Liver (tissue), 8 donors: ENCODE measurements at regions not wholly inside any gene's neighbourhood (a gene's known extent, or its start where the extent isn't known, plus 50 kb on each side); places are given as distances from the start of the nearest gene placed in this dataset.

Experiments used
- DNase-seq: peaks from one replicate; pipeline ENCODE4 v3.0.0-alpha.2; 2017; ENCODE audit warnings: low spot score
- H3K27ac ChIP-seq, 2 donors: one replicate each; pipeline ENCODE4 v1.7.0; 2013; ENCODE audit warnings: inconsistent platforms in 2 of 2, low read length in 2 of 2, control low read depth in 1 of 2, low read depth in 1 of 2, mild to moderate bottlenecking in 1 of 2
- H3K27me3 ChIP-seq, 4 donors: one replicate each; pipeline versions ENCODE4 v1.6.1 to v1.7.0; 2013; ENCODE audit warnings: low read length in 3 of 4, inconsistent platforms in 1 of 4, mild to moderate bottlenecking in 1 of 4, moderate library complexity in 1 of 4; ENCODE audit not compliant: control insufficient read depth in 4 of 4, insufficient read depth in 4 of 4
- H3K36me3 ChIP-seq, 4 donors: one replicate each; pipeline versions ENCODE4 v1.6.1 to v1.7.0; 2013; ENCODE audit warnings: low read length in 3 of 4, mild to moderate bottlenecking in 3 of 4, low read depth in 1 of 4, moderate library complexity in 1 of 4; ENCODE audit not compliant: control insufficient read depth in 4 of 4, insufficient read depth in 3 of 4
- H3K4me1 ChIP-seq, 4 donors: one replicate each; pipeline versions ENCODE4 v1.6.1 to v1.7.0; 2013; ENCODE audit warnings: low read length in 3 of 4, mild to moderate bottlenecking in 3 of 4, moderate library complexity in 1 of 4; ENCODE audit not compliant: control insufficient read depth in 4 of 4, insufficient read depth in 4 of 4
- H3K4me3 ChIP-seq, 3 donors: one replicate each; pipeline versions ENCODE4 v1.6.1 to v1.7.0; 2013; ENCODE audit warnings: low read length in 3 of 3, control low read depth in 1 of 3, low read depth in 1 of 3, mild to moderate bottlenecking in 1 of 3
- H3K9ac ChIP-seq, 2 donors: one replicate each; pipeline ENCODE4 v1.7.0; 2013; ENCODE audit warnings: low read length in 2 of 2, mild to moderate bottlenecking in 2 of 2, moderate library complexity in 2 of 2, control low read depth in 1 of 2, low read depth in 1 of 2
- H3K9me3 ChIP-seq, 4 donors: one replicate each; pipeline versions ENCODE4 v1.6.1 to v1.7.0; 2013; ENCODE audit warnings: low read length in 3 of 4; ENCODE audit not compliant: control insufficient read depth in 4 of 4
- EGR1 ChIP-seq, 2 donors: IDR thresholded peaks; 2 replicates each; pipeline ENCODE4 v1.6.1; 2016 to 2018; ENCODE audit warnings: antibody characterized with exemption in 2 of 2, low read depth in 2 of 2
- FOXA1 ChIP-seq: IDR thresholded peaks from 2 replicates; pipeline ENCODE4 v1.6.1; 2016; ENCODE audit warnings: antibody characterized with exemption
- FOXA2 ChIP-seq: IDR thresholded peaks from 2 replicates; pipeline ENCODE4 v1.6.1; 2016; ENCODE audit warnings: antibody characterized with exemption
- GABPA ChIP-seq, 2 donors: IDR thresholded peaks in 1 of 2; conservative IDR thresholded peaks in 1 of 2; 2 replicates each; pipeline ENCODE4 v1.6.1; 2016; ENCODE audit warnings: antibody characterized with exemption in 2 of 2, mild to moderate bottlenecking in 1 of 2, moderate library complexity in 1 of 2
- HNF4A ChIP-seq, 2 donors: conservative IDR thresholded peaks; 2 replicates each; pipeline ENCODE4 v1.6.1; 2016; ENCODE audit warnings: antibody characterized with exemption in 2 of 2, mild to moderate bottlenecking in 2 of 2
- HNF4G ChIP-seq: IDR thresholded peaks from 2 replicates; pipeline ENCODE4 v1.6.1; 2016; ENCODE audit warnings: antibody characterized with exemption
- JUND ChIP-seq, 2 donors: IDR thresholded peaks; 2 replicates each; pipeline ENCODE4 v1.6.1; 2016; ENCODE audit warnings: antibody characterized with exemption in 2 of 2
- NR2F2 ChIP-seq: IDR thresholded peaks from 2 replicates; pipeline ENCODE4 v1.6.1; 2016; ENCODE audit warnings: antibody characterized with exemption
- RAD21 ChIP-seq, 2 donors: IDR thresholded peaks; 2 replicates each; pipeline ENCODE4 v1.6.1; 2016; ENCODE audit warnings: antibody characterized with exemption in 2 of 2, mild to moderate bottlenecking in 2 of 2
- RXRA ChIP-seq, 2 donors: IDR thresholded peaks; 2 replicates each; pipeline ENCODE4 v1.6.1; 2017 to 2018; ENCODE audit warnings: antibody characterized with exemption in 2 of 2, mild to moderate bottlenecking in 1 of 2
- SP1 ChIP-seq: IDR thresholded peaks from 2 replicates; pipeline ENCODE4 v1.6.1; 2018; ENCODE audit warnings: antibody characterized with exemption, mild to moderate bottlenecking
- TAF1 ChIP-seq: conservative IDR thresholded peaks from 2 replicates; pipeline ENCODE4 v1.6.1; 2016; ENCODE audit warnings: antibody characterized with exemption, mild to moderate bottlenecking
- YY1 ChIP-seq: IDR thresholded peaks from 2 replicates; pipeline ENCODE4 v1.6.1; 2016; ENCODE audit warnings: antibody characterized with exemption, mild to moderate bottlenecking
- WGBS: extraction: QIAGEN DNeasy Blood & Tissue Kit; methylation state at CpG from one replicate; pipeline ENCODE4 v1.1.7; 2013; 5-methylcytosine and 5-hydroxymethylcytosine counted together
- TF ChIP-seq, protein P1 (sequence below): IDR thresholded peaks from 2 replicates; pipeline ENCODE4 v1.6.1; 2016; ENCODE audit warnings: antibody characterized with exemption, mild to moderate bottlenecking
- TF ChIP-seq, protein P2 (sequence below): IDR thresholded peaks from 2 replicates; pipeline ENCODE4 v1.6.1; 2016; ENCODE audit warnings: antibody characterized with exemption
- TF ChIP-seq, protein P3 (sequence below): fragments of 150-350 bp; IDR thresholded peaks from 2 replicates; pipeline ENCODE4 v1.5.1; 2017; ENCODE audit warnings: improper control_type of control experiment, low read depth, low read length; ENCODE audit not compliant: missing input control
- TF ChIP-seq, protein P4 (sequence below): IDR thresholded peaks from 2 replicates; pipeline ENCODE4 v1.6.1; 2016; ENCODE audit warnings: antibody characterized with exemption
- TF ChIP-seq, protein P5 (sequence below): IDR thresholded peaks from 2 replicates; pipeline ENCODE4 v1.6.1; 2016; ENCODE audit warnings: antibody characterized with exemption
- donor health status: healthy.
- donor health status: healthy.
- donor health status: healthy.
- donor health status: healthy.
- donor health status: healthy.

DNA sequence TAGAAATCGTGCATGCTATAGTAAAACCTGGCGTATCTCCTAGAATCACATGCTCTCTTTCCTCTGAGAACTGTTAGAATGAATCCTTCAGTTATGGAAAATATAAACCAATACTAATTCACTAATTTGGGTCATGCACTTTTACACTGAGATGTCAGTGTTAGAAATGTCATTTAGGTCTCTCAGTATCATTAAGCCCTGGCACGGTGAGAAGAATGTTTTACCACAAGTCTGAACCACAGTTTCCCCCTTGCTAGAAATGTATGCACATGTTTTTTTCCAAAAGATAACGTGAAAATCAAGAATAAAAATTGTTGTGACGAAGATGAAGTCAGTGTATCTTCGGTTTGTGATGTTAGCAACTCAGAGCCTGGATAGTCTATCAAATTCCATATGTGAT, 1062.7 kb upstream of the NCAM2 start:
- DNase-seq: no peak
- Histone ChIP-seq H3K27me3 (no peaks in the 10 kb centered on the region), H3K9ac (no peak overlapping the region), H3K4me3 (no peak overlapping the region), H3K9me3 (no peaks in the 10 kb centered on the region), H3K36me3 (no peaks in the 10 kb centered on the region), H3K4me1 (no peaks in the 10 kb centered on the region), H3K27ac (no peak overlapping the region)
- 65% methylated on average over 6 of the region's 6 CpGs for WGBS
- TF ChIP-seq, protein P1, sequence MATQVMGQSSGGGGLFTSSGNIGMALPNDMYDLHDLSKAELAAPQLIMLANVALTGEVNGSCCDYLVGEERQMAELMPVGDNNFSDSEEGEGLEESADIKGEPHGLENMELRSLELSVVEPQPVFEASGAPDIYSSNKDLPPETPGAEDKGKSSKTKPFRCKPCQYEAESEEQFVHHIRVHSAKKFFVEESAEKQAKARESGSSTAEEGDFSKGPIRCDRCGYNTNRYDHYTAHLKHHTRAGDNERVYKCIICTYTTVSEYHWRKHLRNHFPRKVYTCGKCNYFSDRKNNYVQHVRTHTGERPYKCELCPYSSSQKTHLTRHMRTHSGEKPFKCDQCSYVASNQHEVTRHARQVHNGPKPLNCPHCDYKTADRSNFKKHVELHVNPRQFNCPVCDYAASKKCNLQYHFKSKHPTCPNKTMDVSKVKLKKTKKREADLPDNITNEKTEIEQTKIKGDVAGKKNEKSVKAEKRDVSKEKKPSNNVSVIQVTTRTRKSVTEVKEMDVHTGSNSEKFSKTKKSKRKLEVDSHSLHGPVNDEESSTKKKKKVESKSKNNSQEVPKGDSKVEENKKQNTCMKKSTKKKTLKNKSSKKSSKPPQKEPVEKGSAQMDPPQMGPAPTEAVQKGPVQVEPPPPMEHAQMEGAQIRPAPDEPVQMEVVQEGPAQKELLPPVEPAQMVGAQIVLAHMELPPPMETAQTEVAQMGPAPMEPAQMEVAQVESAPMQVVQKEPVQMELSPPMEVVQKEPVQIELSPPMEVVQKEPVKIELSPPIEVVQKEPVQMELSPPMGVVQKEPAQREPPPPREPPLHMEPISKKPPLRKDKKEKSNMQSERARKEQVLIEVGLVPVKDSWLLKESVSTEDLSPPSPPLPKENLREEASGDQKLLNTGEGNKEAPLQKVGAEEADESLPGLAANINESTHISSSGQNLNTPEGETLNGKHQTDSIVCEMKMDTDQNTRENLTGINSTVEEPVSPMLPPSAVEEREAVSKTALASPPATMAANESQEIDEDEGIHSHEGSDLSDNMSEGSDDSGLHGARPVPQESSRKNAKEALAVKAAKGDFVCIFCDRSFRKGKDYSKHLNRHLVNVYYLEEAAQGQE: no peak
- TF ChIP-seq FOXA1: no peak
- TF ChIP-seq RAD21 (IDR thresholded peaks at IDR 0.05): no peak
- TF ChIP-seq GABPA (IDR thresholded peaks at IDR 0.05 in 1 of 2, conservative IDR thresholded peaks at IDR 0.05 in 1 of 2): no peak
- TF ChIP-seq, protein P2, sequence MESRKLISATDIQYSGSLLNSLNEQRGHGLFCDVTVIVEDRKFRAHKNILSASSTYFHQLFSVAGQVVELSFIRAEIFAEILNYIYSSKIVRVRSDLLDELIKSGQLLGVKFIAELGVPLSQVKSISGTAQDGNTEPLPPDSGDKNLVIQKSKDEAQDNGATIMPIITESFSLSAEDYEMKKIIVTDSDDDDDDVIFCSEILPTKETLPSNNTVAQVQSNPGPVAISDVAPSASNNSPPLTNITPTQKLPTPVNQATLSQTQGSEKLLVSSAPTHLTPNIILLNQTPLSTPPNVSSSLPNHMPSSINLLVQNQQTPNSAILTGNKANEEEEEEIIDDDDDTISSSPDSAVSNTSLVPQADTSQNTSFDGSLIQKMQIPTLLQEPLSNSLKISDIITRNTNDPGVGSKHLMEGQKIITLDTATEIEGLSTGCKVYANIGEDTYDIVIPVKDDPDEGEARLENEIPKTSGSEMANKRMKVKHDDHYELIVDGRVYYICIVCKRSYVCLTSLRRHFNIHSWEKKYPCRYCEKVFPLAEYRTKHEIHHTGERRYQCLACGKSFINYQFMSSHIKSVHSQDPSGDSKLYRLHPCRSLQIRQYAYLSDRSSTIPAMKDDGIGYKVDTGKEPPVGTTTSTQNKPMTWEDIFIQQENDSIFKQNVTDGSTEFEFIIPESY: no peak
- TF ChIP-seq HNF4G: no peak
- TF ChIP-seq EGR1 (IDR thresholded peaks at IDR 0.05; ENCODE audit: low read depth in 2 of 2): no peak
- TF ChIP-seq SP1: no peak
- TF ChIP-seq HNF4A (conservative IDR thresholded peaks at IDR 0.05): no peak
- TF ChIP-seq YY1: no peak

DNA sequence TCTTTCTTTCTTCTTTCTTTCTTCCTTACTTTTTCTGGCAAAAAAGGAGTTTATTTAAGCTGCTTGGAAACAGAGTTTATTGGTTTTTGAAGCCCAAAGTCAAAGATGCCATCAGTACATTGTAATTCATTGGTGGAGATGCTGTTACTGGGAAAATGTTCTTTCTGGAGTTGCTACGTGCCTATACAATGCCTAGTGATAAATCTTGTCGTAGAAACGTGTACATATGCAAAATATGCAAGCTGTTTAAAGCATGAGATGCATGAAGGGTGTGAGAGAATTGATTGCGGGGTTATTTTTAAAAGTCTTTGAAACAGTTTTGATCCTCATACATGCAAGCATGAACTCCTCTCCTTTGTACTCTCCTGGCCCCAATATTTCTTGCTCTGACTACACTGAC, 1060.6 kb upstream of the NCAM2 start:
- no peak for DNase-seq
- Histone ChIP-seq H3K27me3 (no peaks in the 10 kb centered on the region), H3K4me1 (no peaks in the 10 kb centered on the region), H3K27ac (no peak overlapping the region), H3K9me3 (no peaks in the 10 kb centered on the region), H3K36me3 (no peaks in the 10 kb centered on the region), H3K9ac (no peak overlapping the region), H3K4me3 (no peak overlapping the region)
- TF ChIP-seq, protein P3, sequence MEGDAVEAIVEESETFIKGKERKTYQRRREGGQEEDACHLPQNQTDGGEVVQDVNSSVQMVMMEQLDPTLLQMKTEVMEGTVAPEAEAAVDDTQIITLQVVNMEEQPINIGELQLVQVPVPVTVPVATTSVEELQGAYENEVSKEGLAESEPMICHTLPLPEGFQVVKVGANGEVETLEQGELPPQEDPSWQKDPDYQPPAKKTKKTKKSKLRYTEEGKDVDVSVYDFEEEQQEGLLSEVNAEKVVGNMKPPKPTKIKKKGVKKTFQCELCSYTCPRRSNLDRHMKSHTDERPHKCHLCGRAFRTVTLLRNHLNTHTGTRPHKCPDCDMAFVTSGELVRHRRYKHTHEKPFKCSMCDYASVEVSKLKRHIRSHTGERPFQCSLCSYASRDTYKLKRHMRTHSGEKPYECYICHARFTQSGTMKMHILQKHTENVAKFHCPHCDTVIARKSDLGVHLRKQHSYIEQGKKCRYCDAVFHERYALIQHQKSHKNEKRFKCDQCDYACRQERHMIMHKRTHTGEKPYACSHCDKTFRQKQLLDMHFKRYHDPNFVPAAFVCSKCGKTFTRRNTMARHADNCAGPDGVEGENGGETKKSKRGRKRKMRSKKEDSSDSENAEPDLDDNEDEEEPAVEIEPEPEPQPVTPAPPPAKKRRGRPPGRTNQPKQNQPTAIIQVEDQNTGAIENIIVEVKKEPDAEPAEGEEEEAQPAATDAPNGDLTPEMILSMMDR: no peak
- no peak for TF ChIP-seq NR2F2
- TF ChIP-seq FOXA2: no peak
- no peak for TF ChIP-seq HNF4G
- TF ChIP-seq, protein P2: no peak
- TF ChIP-seq TAF1: no peak
- TF ChIP-seq GABPA (IDR thresholded peaks at IDR 0.05 in 1 of 2, conservative IDR thresholded peaks at IDR 0.05 in 1 of 2): no peak
- TF ChIP-seq FOXA1: no peak
- no peak for TF ChIP-seq HNF4A (conservative IDR thresholded peaks at IDR 0.05)
- no peak for TF ChIP-seq RAD21 (IDR thresholded peaks at IDR 0.05)
- TF ChIP-seq, protein P4, sequence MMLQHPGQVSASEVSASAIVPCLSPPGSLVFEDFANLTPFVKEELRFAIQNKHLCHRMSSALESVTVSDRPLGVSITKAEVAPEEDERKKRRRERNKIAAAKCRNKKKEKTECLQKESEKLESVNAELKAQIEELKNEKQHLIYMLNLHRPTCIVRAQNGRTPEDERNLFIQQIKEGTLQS: no peak
- TF ChIP-seq JUND (IDR thresholded peaks at IDR 0.05): no peak
- TF ChIP-seq RXRA (IDR thresholded peaks at IDR 0.05): no peak
- no peak for TF ChIP-seq EGR1 (IDR thresholded peaks at IDR 0.05; ENCODE audit: low read depth in 2 of 2)
- no peak for TF ChIP-seq SP1
- TF ChIP-seq YY1: no peak
- TF ChIP-seq, protein P5, sequence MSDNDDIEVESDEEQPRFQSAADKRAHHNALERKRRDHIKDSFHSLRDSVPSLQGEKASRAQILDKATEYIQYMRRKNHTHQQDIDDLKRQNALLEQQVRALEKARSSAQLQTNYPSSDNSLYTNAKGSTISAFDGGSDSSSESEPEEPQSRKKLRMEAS: no peak
- TF ChIP-seq, protein P1: no peak
- 59% methylated on average over 4 of the region's 4 CpGs for WGBS
